Loucy (cell line): ENCODE measurements at regions not wholly inside any gene's neighbourhood (a gene's known extent, or its start where the extent isn't known, plus 50 kb on each side); places are given as distances from the start of the nearest gene placed in this dataset.

ENCODE experiments used
- EZH2phosphoT487 ChIP-seq: fragments of 200-600 bp; IDR thresholded peaks from 2 replicates; pipeline ENCODE4 v1.6.1; 2018; ENCODE audit warnings: antibody characterized with exemption, mild to moderate bottlenecking, moderate library complexity, borderline replicate concordance
- TF ChIP-seq, protein P1 (sequence below): fragments of 200-600 bp; sonication (generic); conservative IDR thresholded peaks from 2 replicates; pipeline ENCODE4 v1.5.1; 2014; ENCODE audit warnings: mild to moderate bottlenecking, antibody characterized with exemption, low read length

DNA sequence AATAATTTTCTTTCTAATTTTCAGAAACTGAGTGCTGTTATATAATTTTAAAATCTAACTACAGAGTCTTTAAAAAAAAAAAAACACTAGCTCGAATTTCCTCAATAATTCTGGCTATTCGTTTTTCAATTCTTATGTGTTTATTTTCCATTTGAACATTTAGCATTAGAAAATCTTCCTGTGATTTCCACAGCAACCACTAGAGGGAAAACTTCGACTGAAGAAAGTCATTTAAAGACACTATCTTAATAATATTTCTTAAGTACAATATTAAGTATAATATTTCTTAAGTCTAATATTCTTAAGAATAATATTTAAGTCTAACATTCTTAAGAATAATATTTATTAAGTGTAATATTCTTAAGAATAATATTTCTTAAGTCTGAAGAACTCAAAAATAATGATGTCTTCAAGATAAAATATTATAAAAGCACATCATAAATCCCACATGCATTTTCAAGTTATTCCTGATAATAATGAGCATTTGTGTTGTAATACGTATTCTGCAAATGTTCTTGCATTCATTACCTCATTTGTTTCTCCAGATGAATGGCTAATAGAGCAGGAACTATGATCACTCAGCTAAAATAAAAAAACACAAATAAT, 118.4 kb upstream of the WDR17 start:
- TF ChIP-seq, protein P1, sequence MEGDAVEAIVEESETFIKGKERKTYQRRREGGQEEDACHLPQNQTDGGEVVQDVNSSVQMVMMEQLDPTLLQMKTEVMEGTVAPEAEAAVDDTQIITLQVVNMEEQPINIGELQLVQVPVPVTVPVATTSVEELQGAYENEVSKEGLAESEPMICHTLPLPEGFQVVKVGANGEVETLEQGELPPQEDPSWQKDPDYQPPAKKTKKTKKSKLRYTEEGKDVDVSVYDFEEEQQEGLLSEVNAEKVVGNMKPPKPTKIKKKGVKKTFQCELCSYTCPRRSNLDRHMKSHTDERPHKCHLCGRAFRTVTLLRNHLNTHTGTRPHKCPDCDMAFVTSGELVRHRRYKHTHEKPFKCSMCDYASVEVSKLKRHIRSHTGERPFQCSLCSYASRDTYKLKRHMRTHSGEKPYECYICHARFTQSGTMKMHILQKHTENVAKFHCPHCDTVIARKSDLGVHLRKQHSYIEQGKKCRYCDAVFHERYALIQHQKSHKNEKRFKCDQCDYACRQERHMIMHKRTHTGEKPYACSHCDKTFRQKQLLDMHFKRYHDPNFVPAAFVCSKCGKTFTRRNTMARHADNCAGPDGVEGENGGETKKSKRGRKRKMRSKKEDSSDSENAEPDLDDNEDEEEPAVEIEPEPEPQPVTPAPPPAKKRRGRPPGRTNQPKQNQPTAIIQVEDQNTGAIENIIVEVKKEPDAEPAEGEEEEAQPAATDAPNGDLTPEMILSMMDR: peak; percentile 58
- TF ChIP-seq EZH2phosphoT487: no peak
